Activated T-cell treated with anti-CD3 and anti-CD28 coated beads, Interleukin-2, amount 50 U/mL, for 72 hours (primary cell): ENCODE measurements at regions not wholly inside any gene's neighbourhood (a gene's known extent, or its start where the extent isn't known, plus 50 kb on each side); places are given as distances from the start of the nearest gene placed in this dataset.

ENCODE experiments used
- ATAC-seq, 2 donors: fragments of 150-1000 bp; cut with Tn5 transposase; replicated peaks in 1 of 2; 2 replicates each; pipeline ENCODE4 v1.10.0; 2021; ENCODE audit warnings: moderate library complexity in 2 of 2, mild to moderate bottlenecking in 1 of 2
- DNase-seq, 2 donors: peaks; one replicate each; pipeline ENCODE4 v3.0.0; 2021 to 2022; ENCODE audit warnings: mixed read lengths in 1 of 2
- H3K27ac Mint-ChIP-seq: one replicate; pipeline ENCODE4 v1.8.0; 2022; ENCODE audit warnings: mild to moderate bottlenecking, moderate library complexity, mixed read lengths
- H3K27me3 Mint-ChIP-seq: one replicate; pipeline ENCODE4 v1.8.0; 2022; ENCODE audit warnings: low read depth, mixed read lengths
- H3K36me3 Mint-ChIP-seq, 2 donors: one replicate each; pipeline ENCODE4 v1.8.0; 2022; ENCODE audit warnings: mixed read lengths in 2 of 2, mild to moderate bottlenecking in 1 of 2; ENCODE audit not compliant: insufficient read depth in 2 of 2
- H3K4me1 Mint-ChIP-seq: one replicate; pipeline ENCODE4 v1.8.0; 2022; ENCODE audit warnings: low read depth, mixed read lengths
- H3K4me3 Mint-ChIP-seq, 2 donors: one replicate each; pipeline ENCODE4 v1.8.0; 2022; ENCODE audit warnings: mild to moderate bottlenecking in 2 of 2, mixed read lengths in 2 of 2, moderate library complexity in 2 of 2
- H3K9me3 Mint-ChIP-seq, 2 donors: one replicate each; pipeline ENCODE4 v1.8.0; 2022; ENCODE audit warnings: mixed read lengths in 2 of 2

- ATAC-seq = no peak
Measured at GRCh38 chr20:21874127-21874526, 168.7 kb downstream of the PAX1 start.

GRCh38 chr20:21873291-21873690, 167.8 kb downstream of the PAX1 start:
- Mint-ChIP-seq H3K36me3 (no peaks in the 10 kb centered on the region), H3K27me3 (no peaks in the 10 kb centered on the region), H3K9me3 (peaks cover 6 to 9% of the 10 kb centered on the region in 2 donors), H3K4me1 (no peaks in the 10 kb centered on the region), H3K27ac (no peak overlapping the region), H3K4me3 (no peak overlapping the region)
- DNase-seq = no peak
- no peak for ATAC-seq

More at GRCh38 chr20:21874127-21874526, 168.7 kb downstream of the PAX1 start:
- no peak overlapping the region for H3K27ac Mint-ChIP-seq
- H3K27me3 Mint-ChIP-seq = no peaks in the 10 kb centered on the region
- DNase-seq = no peak
- no peaks in the 10 kb centered on the region for H3K4me1 Mint-ChIP-seq
- no peaks in the 10 kb centered on the region for H3K36me3 Mint-ChIP-seq
- no peak overlapping the region for H3K4me3 Mint-ChIP-seq
- peaks cover 6 to 9% of the 10 kb centered on the region in 2 donors for H3K9me3 Mint-ChIP-seq

GRCh38 chr20:21867811-21868210, 162.3 kb downstream of the PAX1 start:
- ATAC-seq = no peak
- peaks cover 1 to 2% of the 10 kb centered on the region in 2 donors for H3K9me3 Mint-ChIP-seq
- no peaks in the 10 kb centered on the region for H3K4me1 Mint-ChIP-seq
- no peaks in the 10 kb centered on the region for H3K36me3 Mint-ChIP-seq
- no peak for DNase-seq
- H3K27me3 Mint-ChIP-seq = no peaks in the 10 kb centered on the region
- no peak overlapping the region for H3K27ac Mint-ChIP-seq
- no peak overlapping the region for H3K4me3 Mint-ChIP-seq

GRCh38 chr20:21867353-21867752, 161.9 kb downstream of the PAX1 start:
- Mint-ChIP-seq H3K27ac (no peak overlapping the region), H3K9me3 (peaks cover 1 to 2% of the 10 kb centered on the region in 2 donors), H3K4me1 (no peaks in the 10 kb centered on the region), H3K27me3 (no peaks in the 10 kb centered on the region), H3K36me3 (no peaks in the 10 kb centered on the region), H3K4me3 (no peak overlapping the region)
- DNase-seq (no peak), ATAC-seq (no peak)

GRCh38 chr20:21862956-21863355, 157.5 kb downstream of the PAX1 start:
- Mint-ChIP-seq H3K4me1 (no peaks in the 10 kb centered on the region), H3K9me3 (peaks cover 3 to 9% of the 10 kb centered on the region in 2 donors), H3K36me3 (peaks cover 0 to 2% of the 10 kb centered on the region in 2 donors), H3K4me3 (no peak overlapping the region), H3K27me3 (no peaks in the 10 kb centered on the region), H3K27ac (no peak overlapping the region)
- DNase-seq (no peak), ATAC-seq (no peak)

GRCh38 chr20:21862259-21862946, 156.9 kb downstream of the PAX1 start:
- Mint-ChIP-seq H3K4me3 (no peak overlapping the region), H3K27me3 (no peaks in the 10 kb centered on the region), H3K9me3 (peaks cover 3 to 11% of the 10 kb centered on the region in 2 donors), H3K36me3 (peaks cover 0 to 2% of the 10 kb centered on the region in 2 donors), H3K27ac (no peak overlapping the region), H3K4me1 (no peaks in the 10 kb centered on the region)
- no peak for DNase-seq
- no peak for ATAC-seq

- Mint-ChIP-seq H3K27ac (no peak overlapping the region), H3K36me3 (peaks cover 0 to 1% of the 10 kb centered on the region in 2 donors), H3K9me3 (no peaks in the 10 kb centered on the region), H3K4me3 (no peak overlapping the region), H3K4me1 (no peaks in the 10 kb centered on the region), H3K27me3 (no peaks in the 10 kb centered on the region)
- ATAC-seq = no peak
- no peak for DNase-seq
Measured at GRCh38 chr20:21840991-21841390, 135.5 kb downstream of the PAX1 start.

GRCh38 chr20:21839982-21840381, 134.5 kb downstream of the PAX1 start:
- H3K27me3 Mint-ChIP-seq = no peaks in the 10 kb centered on the region
- H3K9me3 Mint-ChIP-seq = no peaks in the 10 kb centered on the region
- ATAC-seq (no peak), DNase-seq (no peak)
- no peaks in the 10 kb centered on the region for H3K4me1 Mint-ChIP-seq
- H3K36me3 Mint-ChIP-seq = peaks cover 0 to 1% of the 10 kb centered on the region in 2 donors
- no peak overlapping the region for H3K27ac Mint-ChIP-seq
- no peak overlapping the region for H3K4me3 Mint-ChIP-seq

GRCh38 chr20:21836346-21836745, 130.9 kb downstream of the PAX1 start:
- H3K36me3 Mint-ChIP-seq = no peaks in the 10 kb centered on the region
- no peaks in the 10 kb centered on the region for H3K4me1 Mint-ChIP-seq
- H3K9me3 Mint-ChIP-seq = no peaks in the 10 kb centered on the region
- no peak overlapping the region for H3K4me3 Mint-ChIP-seq
- no peak overlapping the region for H3K27ac Mint-ChIP-seq
- no peak for DNase-seq
- H3K27me3 Mint-ChIP-seq = no peaks in the 10 kb centered on the region
- ATAC-seq = no peak

- ATAC-seq (no peak), DNase-seq (no peak)
- H3K4me1 Mint-ChIP-seq = no peaks in the 10 kb centered on the region
- no peaks in the 10 kb centered on the region for H3K9me3 Mint-ChIP-seq
- no peaks in the 10 kb centered on the region for H3K27me3 Mint-ChIP-seq
- H3K27ac Mint-ChIP-seq = no peak overlapping the region
- H3K36me3 Mint-ChIP-seq = no peaks in the 10 kb centered on the region
- no peak overlapping the region for H3K4me3 Mint-ChIP-seq
Measured at GRCh38 chr20:21835042-21835441, 129.6 kb downstream of the PAX1 start.

- ATAC-seq (no peak), DNase-seq (no peak)
- no peaks in the 10 kb centered on the region for H3K9me3 Mint-ChIP-seq
- H3K36me3 Mint-ChIP-seq = no peaks in the 10 kb centered on the region
- no peaks in the 10 kb centered on the region for H3K4me1 Mint-ChIP-seq
- no peak overlapping the region for H3K27ac Mint-ChIP-seq
- no peaks in the 10 kb centered on the region for H3K27me3 Mint-ChIP-seq
- no peak overlapping the region for H3K4me3 Mint-ChIP-seq
Measured at GRCh38 chr20:21832442-21833385, 127.2 kb downstream of the PAX1 start.

GRCh38 chr20:21826976-21827375, 121.5 kb downstream of the PAX1 start:
- Mint-ChIP-seq H3K4me1 (no peaks in the 10 kb centered on the region), H3K9me3 (peaks cover 0 to 2% of the 10 kb centered on the region in 2 donors), H3K4me3 (no peak overlapping the region), H3K36me3 (no peaks in the 10 kb centered on the region), H3K27ac (no peak overlapping the region), H3K27me3 (no peaks in the 10 kb centered on the region)
- ATAC-seq (no peak), DNase-seq (no peak)

- DNase-seq = no peak
- no peaks in the 10 kb centered on the region for H3K4me1 Mint-ChIP-seq
- no peak overlapping the region for H3K4me3 Mint-ChIP-seq
- peaks cover 3 to 4% of the 10 kb centered on the region in 2 donors for H3K9me3 Mint-ChIP-seq
- H3K27ac Mint-ChIP-seq = no peak overlapping the region
- no peaks in the 10 kb centered on the region for H3K27me3 Mint-ChIP-seq
- no peaks in the 10 kb centered on the region for H3K36me3 Mint-ChIP-seq
- ATAC-seq = no peak
Measured at GRCh38 chr20:21821358-21821757, 115.9 kb downstream of the PAX1 start.
